OCI-M1 (cell line): ENCODE measurements at regions not wholly inside any gene's neighbourhood (a gene's known extent, or its start where the extent isn't known, plus 50 kb on each side); places are given as distances from the start of the nearest gene placed in this dataset.
A peak's percentile ranks its signal among the peaks of the same experiment; 100 is the strongest.

Experiments used
- DNase-seq: peaks from one replicate; lab custom pipeline; 2025; lab: John Stamatoyannopoulos, UW

GRCh38 chr4:140316799-140317198 lies 56.6 kb upstream of the SCOC start:
- no peak for DNase-seq

- DNase-seq: no peak
These were observed 57.5 kb upstream of the SCOC start for GRCh38 chr4:140315970-140316369.

- DNase-seq: no peak
These were observed 58.0 kb upstream of the SCOC start for GRCh38 chr4:140315438-140315837.

- DNase-seq: no peak
These were observed 58.4 kb upstream of the SCOC start for GRCh38 chr4:140315019-140315418.

GRCh38 chr4:140312100-140312499 lies 61.3 kb upstream of the SCOC start:
- DNase-seq: peak; percentile 42

GRCh38 chr4:140311257-140311835 lies 62.1 kb upstream of the SCOC start:
- DNase-seq: peak; percentile 13

- DNase-seq: no peak
These were observed 64.1 kb upstream of the SCOC start for GRCh38 chr4:140309124-140309870.

GRCh38 chr4:140308366-140309123 lies 64.9 kb upstream of the SCOC start:
- peak; percentile 22 for DNase-seq

- DNase-seq: no peak
These were observed 68.4 kb upstream of the SCOC start for GRCh38 chr4:140305053-140305452.

- DNase-seq: no peak
These were observed 69.1 kb upstream of the SCOC start for GRCh38 chr4:140304346-140304745.

GRCh38 chr4:140302151-140302859 lies 71.1 kb upstream of the SCOC start:
- DNase-seq: no peak

GRCh38 chr4:140300271-140300970 lies 73.0 kb upstream of the SCOC start:
- no peak for DNase-seq

GRCh38 chr4:140298001-140298400 lies 75.4 kb upstream of the SCOC start:
- no peak for DNase-seq

GRCh38 chr4:140297221-140297570 lies 76.2 kb upstream of the SCOC start:
- no peak for DNase-seq

GRCh38 chr4:140296335-140297220 lies 76.9 kb upstream of the SCOC start:
- DNase-seq: no peak

- no peak for DNase-seq
These were observed 79.5 kb upstream of the SCOC start for GRCh38 chr4:140293979-140294378.

GRCh38 chr4:140291259-140291658 lies 82.2 kb upstream of the SCOC start:
- DNase-seq: no peak

- DNase-seq: no peak
These were observed 84.0 kb upstream of the SCOC start for GRCh38 chr4:140289486-140289885.

GRCh38 chr4:140286456-140286855 lies 87.0 kb upstream of the SCOC start:
- no peak for DNase-seq

- no peak for DNase-seq
These were observed 89.0 kb upstream of the SCOC start for GRCh38 chr4:140284456-140284855.
